ENCODE measurements at regions not wholly inside any gene's neighbourhood (a gene's known extent, or its start where the extent isn't known, plus 50 kb on each side); places are given as distances from the start of the nearest gene placed in this dataset.

GRCh38 chr4:35494955-35495354, 749.4 kb downstream of the ARAP2 start:
- TF ChIP-seq POLR2A (IDR thresholded peaks at IDR 0.05; ENCODE audit: low read depth, low read length) (no peak), POLR2AphosphoS5 (IDR thresholded peaks at IDR 0.05; ENCODE audit: low read depth, low read length) (no peak), TAF1 (IDR thresholded peaks at IDR 0.05; ENCODE audit: borderline replicate concordance, low read depth, low read length) (no peak)
